Esophagus muscularis mucosa (tissue), 4 donors: ENCODE measurements at regions not wholly inside any gene's neighbourhood (a gene's known extent, or its start where the extent isn't known, plus 50 kb on each side); places are given as distances from the start of the nearest gene placed in this dataset.

Experiments
- EP300 ChIP-seq: sonication (generic); formaldehyde crosslinking; IDR thresholded peaks from one replicate; pipeline ENCODE4 v1.6.1; 2017; ENCODE audit warnings: antibody characterized with exemption
- POLR2A ChIP-seq: fragments of 450-650 bp; IDR thresholded peaks from one replicate; pipeline ENCODE4 v1.6.1; 2017; ENCODE audit warnings: antibody characterized with exemption, moderate library complexity, mild to moderate bottlenecking, low read depth
- POLR2AphosphoS5 ChIP-seq, 2 donors: sonication (generic); formaldehyde crosslinking; IDR thresholded peaks; one replicate each; pipeline ENCODE4 v1.6.1; 2017; ENCODE audit warnings: antibody characterized with exemption in 2 of 2
- TF ChIP-seq, protein P1 (sequence below), 3 experiments: fragments of 200-600 bp in 2 of 3; fragments of 450-650 bp in 1 of 3; sonication (generic) in 2 of 3; IDR thresholded peaks; one replicate each; pipeline ENCODE4 v1.5.1; 2017 to 2019; ENCODE audit warnings: antibody characterized with exemption in 3 of 3, mild to moderate bottlenecking in 2 of 3, moderate library complexity in 1 of 3

- TF ChIP-seq, protein P1, sequence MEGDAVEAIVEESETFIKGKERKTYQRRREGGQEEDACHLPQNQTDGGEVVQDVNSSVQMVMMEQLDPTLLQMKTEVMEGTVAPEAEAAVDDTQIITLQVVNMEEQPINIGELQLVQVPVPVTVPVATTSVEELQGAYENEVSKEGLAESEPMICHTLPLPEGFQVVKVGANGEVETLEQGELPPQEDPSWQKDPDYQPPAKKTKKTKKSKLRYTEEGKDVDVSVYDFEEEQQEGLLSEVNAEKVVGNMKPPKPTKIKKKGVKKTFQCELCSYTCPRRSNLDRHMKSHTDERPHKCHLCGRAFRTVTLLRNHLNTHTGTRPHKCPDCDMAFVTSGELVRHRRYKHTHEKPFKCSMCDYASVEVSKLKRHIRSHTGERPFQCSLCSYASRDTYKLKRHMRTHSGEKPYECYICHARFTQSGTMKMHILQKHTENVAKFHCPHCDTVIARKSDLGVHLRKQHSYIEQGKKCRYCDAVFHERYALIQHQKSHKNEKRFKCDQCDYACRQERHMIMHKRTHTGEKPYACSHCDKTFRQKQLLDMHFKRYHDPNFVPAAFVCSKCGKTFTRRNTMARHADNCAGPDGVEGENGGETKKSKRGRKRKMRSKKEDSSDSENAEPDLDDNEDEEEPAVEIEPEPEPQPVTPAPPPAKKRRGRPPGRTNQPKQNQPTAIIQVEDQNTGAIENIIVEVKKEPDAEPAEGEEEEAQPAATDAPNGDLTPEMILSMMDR (IDR thresholded peaks at IDR 0.05): no peak
- no peak for TF ChIP-seq POLR2A
- TF ChIP-seq EP300: no peak
- no peak for TF ChIP-seq POLR2AphosphoS5 (IDR thresholded peaks at IDR 0.05)
Observed at GRCh38 chr6:99185525-99185924, 163.9 kb downstream of the FAXC start.
